ENCODE measurements at regions not wholly inside any gene's neighbourhood (a gene's known extent, or its start where the extent isn't known, plus 50 kb on each side); places are given as distances from the start of the nearest gene placed in this dataset.

GRCh38 chr5:4226565-4226964 is 630.9 kb downstream of the IRX1 start:
- no peak for TF ChIP-seq ZBTB48 (tag by site-specific recombination; IDR thresholded peaks at IDR 0.05)
- no peak for TF ChIP-seq ATF2 (tag by site-specific recombination; IDR thresholded peaks at IDR 0.05; ENCODE audit: low read depth)
- TF ChIP-seq ZNF292 (tag by site-specific recombination; IDR thresholded peaks at IDR 0.05; ENCODE audit: borderline replicate concordance, low read depth), result no peak
- TF ChIP-seq REPIN1 (tag by site-specific recombination; IDR thresholded peaks at IDR 0.05; ENCODE audit: low read depth), result no peak
- TF ChIP-seq ZNF658 (tag by site-specific recombination; IDR thresholded peaks at IDR 0.05), result no peak
- TF ChIP-seq CTCF (tag by site-specific recombination; IDR thresholded peaks at IDR 0.05), result no peak
- no peak for TF ChIP-seq ZBTB26 (tag by site-specific recombination; optimal IDR thresholded peaks at IDR 0.05)
- no peak for TF ChIP-seq ZBTB49 (tag by site-specific recombination; IDR thresholded peaks at IDR 0.05; ENCODE audit: low read depth)
- TF ChIP-seq ZEB2 (tag by site-specific recombination; IDR thresholded peaks at IDR 0.05), result no peak
- TF ChIP-seq KLF16 (tag by site-specific recombination; IDR thresholded peaks at IDR 0.05), result no peak
- no peak for TF ChIP-seq ZNF169 (tag by site-specific recombination; IDR thresholded peaks at IDR 0.05)
- no peak for TF ChIP-seq ZNF645 (tag by site-specific recombination; IDR thresholded peaks at IDR 0.05)
- TF ChIP-seq ZFP69B (tag by site-specific recombination; IDR thresholded peaks at IDR 0.05), result no peak
- TF ChIP-seq RBAK (tag by site-specific recombination; IDR thresholded peaks at IDR 0.05), result no peak
